Omental fat pad (tissue), 3 donors: ENCODE measurements at regions not wholly inside any gene's neighbourhood (a gene's known extent, or its start where the extent isn't known, plus 50 kb on each side); places are given as distances from the start of the nearest gene placed in this dataset.

ENCODE experiments used
- ATAC-seq: fragments of 150-250 bp; one replicate; pipeline ENCODE4 v1.9.1; 2016; ENCODE audit warnings: mild to moderate bottlenecking, moderate library complexity; ENCODE audit not compliant: low FRiP score
- DNase-seq: peaks from one replicate; pipeline ENCODE4 v3.0.0-alpha.2; 2019; ENCODE audit warnings: low spot score
- CTCF ChIP-seq, 3 donors: fragments of 450-650 bp; IDR thresholded peaks; one replicate each; pipeline ENCODE4 v1.5.1; 2016 to 2017; ENCODE audit warnings: antibody characterized with exemption in 3 of 3, mild to moderate bottlenecking in 3 of 3, moderate library complexity in 2 of 3

GRCh38 chr2:128545829-128546228 is 227.2 kb upstream of the HS6ST1 start:
- no peak for DNase-seq
- TF ChIP-seq CTCF (IDR thresholded peaks at IDR 0.05): no peak
- no peak for ATAC-seq

GRCh38 chr2:128547667-128548066 is 229.0 kb upstream of the HS6ST1 start:
- no peak for ATAC-seq
- no peak for DNase-seq
- TF ChIP-seq CTCF (IDR thresholded peaks at IDR 0.05): no peak

- TF ChIP-seq CTCF (IDR thresholded peaks at IDR 0.05): no peak
- ATAC-seq: no peak
- no peak for DNase-seq
Observed at GRCh38 chr2:128548461-128548891, 229.8 kb upstream of the HS6ST1 start.

GRCh38 chr2:128549094-128549493 is 230.4 kb upstream of the HS6ST1 start:
- DNase-seq (no peak), ATAC-seq (no peak)
- TF ChIP-seq CTCF (IDR thresholded peaks at IDR 0.05): no peak

GRCh38 chr2:128549646-128550260 is 231.1 kb upstream of the HS6ST1 start:
- no peak for TF ChIP-seq CTCF (IDR thresholded peaks at IDR 0.05)
- no peak for DNase-seq
- no peak for ATAC-seq

- DNase-seq (no peak), ATAC-seq (no peak)
- no peak for TF ChIP-seq CTCF (IDR thresholded peaks at IDR 0.05)
Observed at GRCh38 chr2:128550389-128550788, 231.7 kb upstream of the HS6ST1 start.

- no peak for ATAC-seq
- no peak for DNase-seq
- TF ChIP-seq CTCF (IDR thresholded peaks at IDR 0.05): no peak
Observed at GRCh38 chr2:128550801-128551416, 232.2 kb upstream of the HS6ST1 start.
